ENCODE measurements at regions not wholly inside any gene's neighbourhood (a gene's known extent, or its start where the extent isn't known, plus 50 kb on each side); places are given as distances from the start of the nearest gene placed in this dataset.

- no peak for DNase-seq (ENCODE audit: low read depth)
Observed at GRCh38 chr15:58271410-58271809, 133.2 kb downstream of the AQP9 start.

GRCh38 chr15:58273104-58273503, 134.9 kb downstream of the AQP9 start:
- no peak for DNase-seq (ENCODE audit: low read depth)

DNA sequence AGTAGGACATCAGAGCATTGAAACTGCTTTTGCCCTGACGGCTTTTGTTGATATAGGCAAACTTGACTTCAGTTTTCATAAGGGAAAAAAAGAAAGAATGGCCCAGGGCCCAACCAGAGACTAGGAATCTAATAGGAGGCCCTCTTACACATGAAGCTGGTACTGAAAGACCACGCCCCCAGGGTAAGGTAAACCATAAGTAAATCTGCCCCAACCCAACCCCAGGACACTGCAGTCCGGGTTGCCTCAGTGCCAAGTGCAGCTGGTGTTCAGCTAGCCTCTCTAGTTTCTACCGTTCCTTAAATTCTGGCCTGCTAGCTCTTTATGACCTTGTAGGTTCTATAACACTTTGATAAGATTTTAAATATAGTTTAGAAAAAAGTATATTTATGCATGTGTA, 136.7 kb downstream of the AQP9 start:
- DNase-seq (ENCODE audit: low read depth): no peak

- no peak for DNase-seq (ENCODE audit: low read depth)
Observed at GRCh38 chr15:58275785-58276184, 137.6 kb downstream of the AQP9 start.

DNA sequence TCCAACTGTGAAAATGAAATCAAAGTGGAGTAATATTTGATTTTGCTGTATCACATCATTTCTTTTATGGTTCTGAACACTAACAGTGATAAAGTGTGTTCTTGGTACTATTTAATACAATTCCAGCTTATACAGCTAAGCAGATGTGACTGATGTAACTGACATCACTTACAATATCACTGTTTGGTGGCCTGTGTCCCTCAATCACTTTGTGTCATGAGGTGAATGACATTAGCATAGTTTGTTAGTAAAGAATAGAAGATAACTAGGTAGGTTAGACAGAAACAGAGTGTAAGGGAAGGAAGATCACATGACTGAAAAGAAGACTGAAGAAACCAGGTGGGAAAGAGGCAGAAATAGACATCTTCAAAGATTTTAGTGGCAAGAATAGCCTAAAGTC, 138.7 kb downstream of the AQP9 start:
- DNase-seq (ENCODE audit: low read depth): no peak

DNA sequence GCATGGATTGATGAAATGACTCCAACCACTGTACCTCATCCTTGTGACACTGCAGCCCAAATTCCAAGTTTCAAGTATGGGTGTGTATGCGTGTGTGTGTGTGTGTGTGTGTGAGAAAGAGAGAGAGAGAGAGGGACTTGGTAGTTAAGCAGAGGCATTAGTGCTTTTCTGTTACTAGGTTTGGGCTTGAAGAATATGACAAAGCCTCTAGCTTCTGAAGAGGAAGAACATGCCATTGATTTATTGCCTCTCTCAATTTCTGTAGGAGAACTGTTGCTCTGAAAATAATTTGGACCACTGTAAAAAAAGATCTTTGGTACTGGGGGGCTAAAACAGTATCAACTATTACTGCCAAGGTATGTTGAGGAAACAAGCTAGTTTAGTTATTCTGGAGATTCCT, 139.2 kb downstream of the AQP9 start:
- DNase-seq (ENCODE audit: low read depth): no peak

GRCh38 chr15:58279106-58279505, 140.9 kb downstream of the AQP9 start:
- DNase-seq (ENCODE audit: low read depth): no peak

- no peak for DNase-seq (ENCODE audit: low read depth)
Observed at GRCh38 chr15:58279654-58280053, 141.5 kb downstream of the AQP9 start.

- peak; percentile 45 for DNase-seq (ENCODE audit: low read depth)
Observed at GRCh38 chr15:58282060-58282708, 144.0 kb downstream of the AQP9 start.

GRCh38 chr15:58283302-58283701, 145.1 kb downstream of the AQP9 start:
- DNase-seq (ENCODE audit: low read depth): no peak

DNA sequence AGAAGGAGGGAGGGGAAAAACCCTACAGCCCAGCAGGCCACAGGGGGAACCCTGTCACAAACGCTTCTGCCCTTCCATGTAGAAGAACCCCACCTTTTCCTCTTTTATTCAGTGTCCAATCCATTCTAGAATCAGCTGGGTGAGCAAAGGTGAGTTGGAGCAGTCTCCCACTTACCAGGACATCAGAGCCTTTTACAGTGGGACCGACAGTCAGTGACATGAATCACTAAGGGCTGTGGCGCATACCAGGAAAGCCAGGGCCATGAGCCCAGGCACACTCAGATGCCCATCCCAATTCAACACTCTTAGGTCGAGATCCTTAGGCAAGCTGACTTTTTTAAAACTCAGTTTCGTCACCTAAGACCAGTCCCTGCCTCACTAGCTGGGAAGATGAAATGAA, 146.1 kb downstream of the AQP9 start:
- no peak for DNase-seq (ENCODE audit: low read depth)

GRCh38 chr15:58285212-58285920, 146.4 kb upstream of the LIPC start:
- no peak for DNase-seq (ENCODE audit: low read depth)

DNA sequence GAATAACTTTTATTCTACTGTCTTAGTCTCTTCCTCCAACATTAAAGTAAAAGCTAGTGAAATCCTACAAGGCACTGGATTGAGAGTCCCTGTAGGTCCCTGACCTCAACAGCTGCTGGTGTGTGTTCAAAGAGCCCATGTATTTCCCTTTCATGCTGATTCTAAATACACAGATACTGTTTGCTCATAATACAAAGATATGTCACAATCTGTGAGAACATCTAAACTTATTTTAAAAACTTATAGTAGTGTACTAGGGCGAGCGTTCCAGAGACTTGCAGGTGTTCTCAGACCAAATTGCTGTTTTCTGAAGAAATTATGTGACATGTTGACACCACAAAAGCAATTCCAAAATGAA, 145.9 kb upstream of the LIPC start:
- no peak for DNase-seq (ENCODE audit: low read depth)

- no peak for DNase-seq (ENCODE audit: low read depth)
Observed at GRCh38 chr15:58286523-58286922, 145.3 kb upstream of the LIPC start.

- no peak for DNase-seq (ENCODE audit: low read depth)
Observed at GRCh38 chr15:58287891-58288290, 143.9 kb upstream of the LIPC start.

DNA sequence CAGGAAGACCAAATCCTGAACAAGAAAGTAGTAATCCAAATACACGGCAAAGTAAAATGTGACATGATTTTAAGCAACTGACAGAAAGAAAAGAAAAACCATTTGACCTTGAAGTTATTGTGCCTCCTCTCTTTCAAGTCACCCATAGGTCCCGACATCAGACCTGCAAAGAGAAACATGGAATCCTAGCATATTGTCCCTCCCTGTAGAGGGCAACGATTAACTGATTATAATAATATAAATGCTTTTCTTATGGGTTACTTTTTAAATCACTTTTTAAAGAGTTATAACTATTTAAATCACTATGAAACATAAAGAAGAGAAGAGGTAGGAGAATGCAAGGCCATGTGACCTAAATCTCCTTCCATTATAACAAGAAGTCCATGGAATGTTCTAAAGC, 143.2 kb upstream of the LIPC start:
- no peak for DNase-seq (ENCODE audit: low read depth)

GRCh38 chr15:58291848-58292247, 139.9 kb upstream of the LIPC start:
- DNase-seq (ENCODE audit: low read depth): no peak

- no peak for DNase-seq (ENCODE audit: low read depth)
Observed at GRCh38 chr15:58292751-58293175, 139.0 kb upstream of the LIPC start.

DNA sequence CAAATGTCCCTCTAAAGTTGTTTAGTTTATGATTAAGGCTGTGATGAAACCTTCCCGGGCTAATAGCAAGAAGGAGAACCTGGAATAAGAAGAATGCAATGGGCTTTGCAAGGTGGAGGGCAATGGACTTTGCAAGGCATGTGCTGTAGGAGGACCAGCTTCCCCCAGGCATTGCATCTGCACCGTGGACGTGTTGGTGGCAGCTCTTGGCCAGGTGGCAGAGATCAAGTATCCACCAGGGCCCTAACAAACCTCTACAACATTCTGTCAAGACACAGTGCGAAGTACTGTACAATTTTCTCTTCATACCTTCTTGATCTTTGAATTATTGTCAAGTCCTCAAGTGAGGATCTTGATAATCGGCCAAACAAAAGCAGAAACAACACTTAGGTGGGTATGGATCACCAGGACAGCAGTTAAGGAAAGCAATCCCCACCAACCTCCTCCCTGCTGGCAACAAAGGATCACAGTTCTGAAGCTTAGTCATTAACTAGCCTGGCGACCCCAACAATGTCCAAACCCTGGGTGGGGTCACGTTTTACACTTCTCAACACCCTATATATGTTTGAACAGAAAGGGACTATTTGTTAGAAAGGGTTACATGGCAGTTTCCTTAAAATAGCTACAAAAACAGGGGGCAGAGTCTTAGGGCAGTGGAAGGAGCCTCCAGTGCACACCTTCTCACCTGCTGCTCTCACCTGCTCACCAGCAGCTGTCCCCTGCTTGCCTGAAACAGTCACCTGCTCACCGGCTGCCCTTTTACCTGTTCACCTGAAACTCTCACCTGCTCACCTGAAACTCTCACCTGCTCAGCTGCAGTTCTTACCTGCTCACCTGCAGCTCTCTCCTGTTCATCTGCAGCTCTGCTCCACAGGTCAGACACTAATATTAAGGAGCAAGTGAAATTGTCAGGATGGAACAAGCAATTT, 137.9 kb upstream of the LIPC start:
- DNase-seq (ENCODE audit: low read depth): no peak

- no peak for DNase-seq (ENCODE audit: low read depth)
Observed at GRCh38 chr15:58294681-58295254, 137.0 kb upstream of the LIPC start.

DNA sequence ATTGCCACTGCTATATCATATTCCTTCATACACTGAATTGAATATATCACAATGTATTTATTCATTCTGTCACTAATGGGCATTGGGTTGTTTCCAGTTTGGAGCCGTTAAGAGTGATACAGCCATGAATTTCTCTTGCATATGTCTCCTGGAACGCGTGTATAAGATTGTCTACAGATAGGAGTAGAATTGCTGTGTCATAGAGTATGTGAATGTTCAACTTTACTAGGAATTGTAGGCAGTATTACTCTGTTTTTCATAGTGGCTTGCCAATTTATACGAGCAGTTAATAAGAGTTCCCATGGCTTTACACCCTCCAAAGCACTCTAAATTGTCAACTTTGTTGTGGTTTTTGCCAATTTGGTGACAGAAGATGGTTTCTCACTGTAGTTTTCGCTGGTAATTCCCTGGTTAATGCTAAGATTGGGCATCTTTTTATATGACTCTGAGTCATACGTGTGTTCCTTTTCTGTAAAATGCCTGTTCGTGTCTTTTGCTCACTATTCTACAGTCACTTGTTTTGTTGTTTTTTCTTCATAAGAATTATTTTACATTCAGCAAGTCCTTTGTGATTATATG, 136.1 kb upstream of the LIPC start:
- DNase-seq (ENCODE audit: low read depth): no peak

- DNase-seq (ENCODE audit: low read depth): no peak
Observed at GRCh38 chr15:58296276-58296675, 135.5 kb upstream of the LIPC start.

Data from CMK (cell line).